WTC11 (cell line): ENCODE measurements at regions not wholly inside any gene's neighbourhood (a gene's known extent, or its start where the extent isn't known, plus 50 kb on each side); places are given as distances from the start of the nearest gene placed in this dataset.

Experiments used
- AFF4 ChIP-seq: sonication (generic); formaldehyde crosslinking; IDR thresholded peaks from 2 replicates; pipeline ENCODE4 v1.8.1; 2023; ENCODE audit warnings: mild to moderate bottlenecking, missing genetic modification reagents, borderline replicate concordance
- CBFB ChIP-seq: sonication (generic); formaldehyde crosslinking; IDR thresholded peaks from 2 replicates; pipeline ENCODE4 v1.8.1; 2022; ENCODE audit warnings: mild to moderate bottlenecking, low read depth, missing genetic modification reagents
- NFYB ChIP-seq: sonication (generic); formaldehyde crosslinking; conservative IDR thresholded peaks from 2 replicates; pipeline ENCODE4 v1.8.0; 2022; ENCODE audit warnings: low read depth, missing genetic modification reagents
- ZBTB43 ChIP-seq: sonication (generic); formaldehyde crosslinking; IDR thresholded peaks from 2 replicates; pipeline ENCODE4 v1.8.1; 2023; ENCODE audit warnings: mild to moderate bottlenecking, missing genetic modification reagents
- ZNF232 ChIP-seq: sonication (generic); formaldehyde crosslinking; IDR thresholded peaks from 2 replicates; pipeline ENCODE4 v1.8.0; 2022; ENCODE audit warnings: mild to moderate bottlenecking, missing genetic modification reagents
- ZNF263 ChIP-seq: sonication (generic); formaldehyde crosslinking; IDR thresholded peaks from 2 replicates; pipeline ENCODE4 v1.8.1; 2022; ENCODE audit warnings: low read depth, mild to moderate bottlenecking, moderate library complexity, missing genetic modification reagents
- ZNF317 ChIP-seq: sonication (generic); formaldehyde crosslinking; IDR thresholded peaks from 2 replicates; pipeline ENCODE4 v1.8.1; 2023; ENCODE audit warnings: low read depth, mild to moderate bottlenecking, moderate library complexity, missing genetic modification reagents, borderline replicate concordance
- TF ChIP-seq, protein P1 (sequence below): fragments of 200-600 bp; IDR thresholded peaks from 2 replicates; pipeline ENCODE4 v1.8.0; 2022; ENCODE audit warnings: antibody characterized with exemption
- TF ChIP-seq, protein P2 (sequence below): sonication (generic); formaldehyde crosslinking; IDR thresholded peaks from 2 replicates; pipeline ENCODE4 v1.8.0; 2022; ENCODE audit warnings: mild to moderate bottlenecking, missing genetic modification reagents
- TF ChIP-seq, protein P3 (sequence below): sonication (generic); formaldehyde crosslinking; conservative IDR thresholded peaks from 2 replicates; pipeline ENCODE4 v1.8.1; 2022; ENCODE audit warnings: mild to moderate bottlenecking, missing genetic modification reagents

- TF ChIP-seq ZNF232 (CRISPR knock-in tag) (no peak), ZNF263 (CRISPR knock-in tag) (no peak), ZBTB43 (CRISPR knock-in tag) (no peak), CBFB (CRISPR knock-in tag) (no peak), AFF4 (CRISPR knock-in tag) (no peak), ZNF317 (CRISPR knock-in tag) (no peak), NFYB (CRISPR knock-in tag) (no peak)
- TF ChIP-seq, protein P1, sequence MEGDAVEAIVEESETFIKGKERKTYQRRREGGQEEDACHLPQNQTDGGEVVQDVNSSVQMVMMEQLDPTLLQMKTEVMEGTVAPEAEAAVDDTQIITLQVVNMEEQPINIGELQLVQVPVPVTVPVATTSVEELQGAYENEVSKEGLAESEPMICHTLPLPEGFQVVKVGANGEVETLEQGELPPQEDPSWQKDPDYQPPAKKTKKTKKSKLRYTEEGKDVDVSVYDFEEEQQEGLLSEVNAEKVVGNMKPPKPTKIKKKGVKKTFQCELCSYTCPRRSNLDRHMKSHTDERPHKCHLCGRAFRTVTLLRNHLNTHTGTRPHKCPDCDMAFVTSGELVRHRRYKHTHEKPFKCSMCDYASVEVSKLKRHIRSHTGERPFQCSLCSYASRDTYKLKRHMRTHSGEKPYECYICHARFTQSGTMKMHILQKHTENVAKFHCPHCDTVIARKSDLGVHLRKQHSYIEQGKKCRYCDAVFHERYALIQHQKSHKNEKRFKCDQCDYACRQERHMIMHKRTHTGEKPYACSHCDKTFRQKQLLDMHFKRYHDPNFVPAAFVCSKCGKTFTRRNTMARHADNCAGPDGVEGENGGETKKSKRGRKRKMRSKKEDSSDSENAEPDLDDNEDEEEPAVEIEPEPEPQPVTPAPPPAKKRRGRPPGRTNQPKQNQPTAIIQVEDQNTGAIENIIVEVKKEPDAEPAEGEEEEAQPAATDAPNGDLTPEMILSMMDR, result no peak
- TF ChIP-seq, protein P2, sequence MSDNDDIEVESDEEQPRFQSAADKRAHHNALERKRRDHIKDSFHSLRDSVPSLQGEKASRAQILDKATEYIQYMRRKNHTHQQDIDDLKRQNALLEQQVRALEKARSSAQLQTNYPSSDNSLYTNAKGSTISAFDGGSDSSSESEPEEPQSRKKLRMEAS (CRISPR knock-in tag), result no peak
- TF ChIP-seq, protein P3, sequence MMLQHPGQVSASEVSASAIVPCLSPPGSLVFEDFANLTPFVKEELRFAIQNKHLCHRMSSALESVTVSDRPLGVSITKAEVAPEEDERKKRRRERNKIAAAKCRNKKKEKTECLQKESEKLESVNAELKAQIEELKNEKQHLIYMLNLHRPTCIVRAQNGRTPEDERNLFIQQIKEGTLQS (CRISPR knock-in tag), result no peak
These were observed 72.4 kb downstream of the COQ2 start for GRCh38 chr4:83212041-83212851.
